HepG2 (cell line): ENCODE measurements at regions not wholly inside any gene's neighbourhood (a gene's known extent, or its start where the extent isn't known, plus 50 kb on each side); places are given as distances from the start of the nearest gene placed in this dataset.
"Not testable (repeated sequence)": the region's sequence is repeated elsewhere in the genome, so short reads cannot be mapped to it uniquely, and the experiment has no call there.

Experiments
- ATAC-seq: fragments of 200-7000 bp; cut with Tn5 transposase; 3 replicates; pipeline ENCODE4 v1.9.1; 2020; ENCODE audit warnings: mild to moderate bottlenecking, moderate library complexity
- BruUV-seq: library from RNA; stranded (reverse); fragments of 400-500 nt; replicated peaks from 2 replicates; lab custom pipeline; 2021; lab: Mats Ljungman, UMichigan
- CTCF ChIA-PET: fragments of 300-600 bp; formaldehyde crosslinking; extraction: SDS; loops from one replicate; lab custom pipeline; 2021; ENCODE audit warnings: low total read pairs, inconsistent platforms, low intra/inter-chr PET ratio; lab: Yijun Ruan, JAX
- POLR2A ChIA-PET: fragments of 350-600 bp; sonication (Branson Sonifier 250); formaldehyde crosslinking; loops from one replicate; lab custom pipeline; 2020; ENCODE audit warnings: antibody characterized with exemption, inconsistent platforms; lab: Yijun Ruan, JAX
- DNase-seq: peaks from one replicate; pipeline ENCODE4 v3.0.0-alpha.2; 2015; ENCODE audit warnings: low spot score
- FAIRE-seq: peaks from 3 replicates; lab custom pipeline; 2011; peaks lifted over from hg19 to GRCh38; lab: Jason Lieb, UNC
- H2AFZ ChIP-seq: one replicate; pipeline ENCODE4 v1.6.1; 2011; ENCODE audit warnings: low read length, inconsistent platforms
- H3K27ac ChIP-seq: fragments of 300-600 bp; 3 replicates; pipeline ENCODE4 v1.8.0; 2011; ENCODE audit warnings: mixed run types, mild to moderate bottlenecking, mixed read lengths, low read length, inconsistent platforms; ENCODE audit not compliant: insufficient read depth; ENCODE audit errors: extremely low read length
- H3K27me3 ChIP-seq, 2 experiments: fragments of 200-600 bp in 1 of 2; 2 replicates in 1 of 2; 3 replicates in 1 of 2; pipeline versions ENCODE4 v1.6.0 to v1.8.0; 2011; ENCODE audit warnings: low read length in 2 of 2, mild to moderate bottlenecking in 2 of 2, moderate library complexity in 2 of 2, inconsistent platforms in 1 of 2; ENCODE audit not compliant: insufficient read depth in 2 of 2, control insufficient read depth in 1 of 2
- H3K36me3 ChIP-seq, 2 experiments: fragments of 200-600 bp in 1 of 2; replicated peaks in 1 of 2; 2 replicates in 1 of 2; 3 replicates in 1 of 2; pipeline versions ENCODE4 v1.5.1 to v1.8.0; 2011; ENCODE audit warnings: low read length in 2 of 2, inconsistent platforms in 1 of 2; ENCODE audit not compliant: insufficient read depth in 2 of 2, control insufficient read depth in 1 of 2
- H3K4me1 ChIP-seq: 2 replicates; pipeline ENCODE4 v1.5.1; 2012; ENCODE audit warnings: low read length, inconsistent platforms; ENCODE audit not compliant: insufficient read depth
- H3K4me2 ChIP-seq: 2 replicates; pipeline ENCODE4 v1.6.0; 2011; ENCODE audit warnings: low read depth, low read length, inconsistent platforms
- H3K4me3 ChIP-seq, 3 experiments: fragments of 200-600 bp in 1 of 3; sonication (generic), shearing (Covaris generic) in 1 of 3; replicated peaks in 1 of 3; 2 replicates each; pipeline ENCODE4 v1.5.1; 2011 to 2016; ENCODE audit warnings: low read length in 3 of 3, inconsistent platforms in 2 of 3, low read depth in 2 of 3, mild to moderate bottlenecking in 2 of 3, control low read depth in 1 of 3, mixed read lengths in 1 of 3; ENCODE audit not compliant: insufficient read depth in 1 of 3
- H3K79me2 ChIP-seq: one replicate; pipeline ENCODE4 v1.6.1; 2011; ENCODE audit warnings: low read length, inconsistent platforms; ENCODE audit not compliant: insufficient read depth
- H3K9ac ChIP-seq: 2 replicates; pipeline ENCODE4 v1.6.0; 2011; ENCODE audit warnings: mild to moderate bottlenecking, low read depth, low read length, inconsistent platforms; ENCODE audit not compliant: insufficient read depth
- H3K9me3 ChIP-seq: 2 replicates; pipeline ENCODE4 v1.5.1; 2012; ENCODE audit warnings: mild to moderate bottlenecking, low read length
- H4K20me1 ChIP-seq: 2 replicates; pipeline ENCODE4 v1.6.0; 2011; ENCODE audit warnings: inconsistent platforms, mild to moderate bottlenecking, low read length, moderate library complexity; ENCODE audit not compliant: insufficient read depth
- HHEX ChIP-seq: IDR thresholded peaks from 2 replicates; pipeline ENCODE4 v1.6.1; 2016; ENCODE audit warnings: control low read depth
- HNRNPK ChIP-seq: fragments of 200-400 bp; formaldehyde crosslinking; IDR thresholded peaks from 2 replicates; pipeline ENCODE4 v1.6.1; 2018; ENCODE audit warnings: low read length, low read depth, moderate library complexity, mild to moderate bottlenecking; ENCODE audit not compliant: poor library complexity, severe bottlenecking
- SOX13 ChIP-seq, 3 experiments: fragments of 450-650 bp in 1 of 3; sonication (generic) in 1 of 3; formaldehyde crosslinking in 1 of 3; IDR thresholded peaks in 2 of 3; conservative IDR thresholded peaks in 1 of 3; 2 replicates each; pipeline versions ENCODE4 v1.5.0 to v1.6.1; 2016 to 2020; ENCODE audit warnings: antibody characterized with exemption in 1 of 3, mild to moderate bottlenecking in 1 of 3, missing compliant biosample characterization in 1 of 3, missing genetic modification reagents in 1 of 3, moderate library complexity in 1 of 3
- ZNF256 ChIP-seq: sonication (generic); formaldehyde crosslinking; conservative IDR thresholded peaks from 2 replicates; pipeline ENCODE4 v1.4.0; 2020; ENCODE audit warnings: missing genetic modification reagents
- ZNF414 ChIP-seq: sonication (generic); formaldehyde crosslinking; IDR thresholded peaks from 2 replicates; pipeline ENCODE4 v1.5.0; 2020; ENCODE audit warnings: missing genetic modification reagents
- WGBS: methylation state at CpG from one replicate; pipeline ENCODE4 v1.1.6; 2017; ENCODE audit warnings: low lambda C conversion rate; 5-methylcytosine and 5-hydroxymethylcytosine counted together
- in situ Hi-C: cut with HindIII; loops from 2 replicates; pipeline ENCODE4 v1.10.0; 2017; ENCODE audit warnings: low pct_unique_long_range_greater_than_20kb; ENCODE audit not compliant: extremely low pct_ligation_motif_present
- intact Hi-C: fragments of 100-400 bp; cut with micrococcal nuclease; formaldehyde crosslinking; loops from one replicate; pipeline ENCODE4 v1.10.0; 2022; ENCODE audit not compliant: unreplicated experiment

DNA sequence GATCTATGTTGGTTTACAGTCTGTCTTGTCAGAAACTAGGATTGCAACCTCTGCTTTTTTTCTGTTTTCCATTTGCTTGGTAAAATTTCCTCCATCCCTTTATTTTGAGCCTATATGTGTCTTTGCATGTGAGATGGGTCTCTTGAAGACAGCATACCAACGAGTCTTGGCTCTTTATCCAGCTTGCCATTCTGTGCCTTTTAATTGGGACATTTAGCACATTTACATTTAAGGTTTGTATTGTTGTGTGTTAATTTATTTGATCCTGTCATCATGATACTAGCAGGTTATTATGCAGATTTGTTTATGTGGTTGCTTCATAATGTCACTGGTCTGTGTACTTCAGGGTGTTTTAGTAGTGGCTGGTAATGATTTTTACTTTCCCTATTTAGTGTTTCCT lies 236.6 kb upstream of the SOX2 start:
- H4K20me1 ChIP-seq, H3K27me3 ChIP-seq, POLR2A ChIA-PET, H3K4me1 ChIP-seq, H3K4me3 ChIP-seq, in situ Hi-C loops, CTCF ChIA-PET, H3K79me2 ChIP-seq, ATAC-seq, intact Hi-C loops, H2AFZ ChIP-seq, H3K27ac ChIP-seq, H3K9ac ChIP-seq, BruUV-seq, H3K36me3 ChIP-seq, FAIRE-seq, DNase-seq, H3K4me2 ChIP-seq: not testable (repeated sequence)
- H3K9me3 ChIP-seq: peaks cover 40% of the 10 kb centered on the region
- WGBS: 7% methylated on average over 1 of the region's 1 CpG

DNA sequence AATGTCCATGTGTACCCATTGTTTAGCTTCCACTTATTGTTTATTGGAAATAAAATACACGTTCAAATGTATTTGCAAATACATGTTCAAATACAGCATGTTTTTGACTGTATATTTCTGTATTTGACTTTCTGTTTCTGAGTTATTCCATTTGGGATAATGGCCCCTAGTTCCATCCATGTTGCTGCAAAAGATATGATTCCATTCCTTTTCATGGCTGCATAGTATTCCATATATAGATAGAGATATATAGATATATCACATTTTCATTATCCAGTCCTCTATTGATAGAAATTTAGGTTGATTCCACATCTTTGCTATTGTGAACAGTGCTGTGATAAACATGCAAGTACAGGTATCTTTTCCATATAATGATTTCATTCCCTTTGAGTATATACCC lies 241.4 kb upstream of the SOX2 start:
- TF ChIP-seq ZNF256 (CRISPR knock-in tag): no peak
- no peak for TF ChIP-seq HHEX (CRISPR knock-in tag)
- TF ChIP-seq HNRNPK: no peak
- TF ChIP-seq SOX13 (IDR thresholded peaks at IDR 0.05): no peak
- no peak for TF ChIP-seq SOX13 (CRISPR knock-in tag; conservative IDR thresholded peaks at IDR 0.05 in 1 of 2, IDR thresholded peaks at IDR 0.05 in 1 of 2)
- no peak for TF ChIP-seq ZNF414 (CRISPR knock-in tag)
- Histone ChIP-seq H2AFZ (no peak overlapping the region), H4K20me1 (no peaks in the 10 kb centered on the region), H3K4me2 (no peak overlapping the region), H3K79me2 (no peaks in the 10 kb centered on the region), H3K4me1 (no peaks in the 10 kb centered on the region), H3K9ac (no peak overlapping the region), H3K4me3 (no peak overlapping the region), H3K27me3 (no peaks in the 10 kb centered on the region), H3K27ac (no peak overlapping the region), H3K36me3 (no peaks in the 10 kb centered on the region), H3K9me3 (peaks cover 15% of the 10 kb centered on the region)
- in situ Hi-C loops (no loop called here), intact Hi-C loops (no loop called here)
- BruUV-seq: no TSS peak
- ChIA-PET CTCF (no interaction called here), POLR2A (no interaction called here)
- no peak for FAIRE-seq
- 6% methylated on average over 1 of the region's 1 CpG for WGBS
- no peak for DNase-seq
- ATAC-seq: no peak
